Muscle layer of duodenum (tissue), 2 donors: ENCODE measurements at regions not wholly inside any gene's neighbourhood (a gene's known extent, or its start where the extent isn't known, plus 50 kb on each side); places are given as distances from the start of the nearest gene placed in this dataset.

Experiments used
- H3K27ac ChIP-seq: one replicate; pipeline ENCODE4 v1.7.0; 2013; ENCODE audit warnings: mild to moderate bottlenecking, low read length
- H3K27me3 ChIP-seq: one replicate; pipeline ENCODE4 v1.7.0; 2013; ENCODE audit warnings: low read depth, mild to moderate bottlenecking, control low read depth, low read length
- H3K36me3 ChIP-seq, 2 donors: one replicate each; pipeline ENCODE4 v1.7.0; 2013; ENCODE audit warnings: low read length in 2 of 2, control low read depth in 1 of 2, mild to moderate bottlenecking in 1 of 2; ENCODE audit not compliant: insufficient read depth in 2 of 2, control insufficient read depth in 1 of 2
- H3K4me1 ChIP-seq, 2 donors: one replicate each; pipeline ENCODE4 v1.7.0; 2013; ENCODE audit warnings: low read length in 2 of 2, mild to moderate bottlenecking in 2 of 2, control low read depth in 1 of 2, moderate library complexity in 1 of 2; ENCODE audit not compliant: insufficient read depth in 2 of 2, control insufficient read depth in 1 of 2
- H3K4me3 ChIP-seq, 2 donors: one replicate each; pipeline ENCODE4 v1.7.0; 2013; ENCODE audit warnings: low read length in 2 of 2, low read depth in 1 of 2, mild to moderate bottlenecking in 1 of 2
- H3K9me3 ChIP-seq, 2 donors: one replicate each; pipeline ENCODE4 v1.7.0; 2013; ENCODE audit warnings: low read length in 2 of 2, control low read depth in 1 of 2, mild to moderate bottlenecking in 1 of 2; ENCODE audit not compliant: control insufficient read depth in 1 of 2
- donor health status: healthy.

GRCh38 chr18:76750917-76751890, 71.2 kb upstream of the ZNF236 start:
- Histone ChIP-seq H3K4me1 (no peaks in the 10 kb centered on the region), H3K36me3 (no peaks in the 10 kb centered on the region), H3K9me3 (peaks cover 3 to 9% of the 10 kb centered on the region in 2 donors), H3K4me3 (no peak overlapping the region), H3K27ac (no peak overlapping the region), H3K27me3 (no peaks in the 10 kb centered on the region)

GRCh38 chr18:76750269-76750668, 72.1 kb upstream of the ZNF236 start:
- H3K36me3 ChIP-seq, result no peaks in the 10 kb centered on the region
- H3K9me3 ChIP-seq, result peaks cover 3 to 9% of the 10 kb centered on the region in 2 donors
- no peaks in the 10 kb centered on the region for H3K4me1 ChIP-seq
- no peak overlapping the region for H3K27ac ChIP-seq
- no peaks in the 10 kb centered on the region for H3K27me3 ChIP-seq
- no peak overlapping the region for H3K4me3 ChIP-seq

GRCh38 chr18:76747676-76748075, 74.7 kb upstream of the ZNF236 start:
- peaks cover 3 to 9% of the 10 kb centered on the region in 2 donors for H3K9me3 ChIP-seq
- no peaks in the 10 kb centered on the region for H3K4me1 ChIP-seq
- no peaks in the 10 kb centered on the region for H3K36me3 ChIP-seq
- no peak overlapping the region for H3K4me3 ChIP-seq
- no peaks in the 10 kb centered on the region for H3K27me3 ChIP-seq
- no peak overlapping the region for H3K27ac ChIP-seq

GRCh38 chr18:76741346-76741745, 81.0 kb upstream of the ZNF236 start:
- no peak overlapping the region for H3K4me3 ChIP-seq
- H3K9me3 ChIP-seq, result no peaks in the 10 kb centered on the region
- H3K27me3 ChIP-seq, result no peaks in the 10 kb centered on the region
- H3K4me1 ChIP-seq, result no peaks in the 10 kb centered on the region
- no peak overlapping the region for H3K27ac ChIP-seq
- no peaks in the 10 kb centered on the region for H3K36me3 ChIP-seq

- no peaks in the 10 kb centered on the region for H3K9me3 ChIP-seq
- H3K4me1 ChIP-seq, result no peaks in the 10 kb centered on the region
- no peaks in the 10 kb centered on the region for H3K36me3 ChIP-seq
- H3K27me3 ChIP-seq, result no peaks in the 10 kb centered on the region
- H3K27ac ChIP-seq, result no peak overlapping the region
- no peak overlapping the region for H3K4me3 ChIP-seq
Measured at GRCh38 chr18:76736309-76736708, 86.0 kb upstream of the ZNF236 start.

- Histone ChIP-seq H3K36me3 (no peaks in the 10 kb centered on the region), H3K27me3 (no peaks in the 10 kb centered on the region), H3K27ac (no peak overlapping the region), H3K9me3 (peaks cover 0 to 3% of the 10 kb centered on the region in 2 donors), H3K4me1 (no peaks in the 10 kb centered on the region), H3K4me3 (no peak overlapping the region)
Measured at GRCh38 chr18:76730901-76731300, 91.5 kb upstream of the ZNF236 start.

GRCh38 chr18:76727589-76727988, 94.8 kb upstream of the ZNF236 start:
- Histone ChIP-seq H3K36me3 (no peaks in the 10 kb centered on the region), H3K4me3 (no peak overlapping the region), H3K27ac (no peak overlapping the region), H3K27me3 (no peaks in the 10 kb centered on the region), H3K9me3 (peaks cover 0 to 3% of the 10 kb centered on the region in 2 donors), H3K4me1 (no peaks in the 10 kb centered on the region)

- Histone ChIP-seq H3K9me3 (peaks cover 0 to 3% of the 10 kb centered on the region in 2 donors), H3K36me3 (no peaks in the 10 kb centered on the region), H3K4me1 (no peaks in the 10 kb centered on the region), H3K27ac (no peak overlapping the region), H3K27me3 (no peaks in the 10 kb centered on the region), H3K4me3 (no peak overlapping the region)
Measured at GRCh38 chr18:76725445-76725844, 96.9 kb upstream of the ZNF236 start.

- Histone ChIP-seq H3K9me3 (no peaks in the 10 kb centered on the region), H3K36me3 (no peaks in the 10 kb centered on the region), H3K4me1 (no peaks in the 10 kb centered on the region), H3K27ac (no peak overlapping the region), H3K27me3 (no peaks in the 10 kb centered on the region), H3K4me3 (no peak overlapping the region)
Measured at GRCh38 chr18:76722224-76723061, 99.9 kb upstream of the ZNF236 start.

GRCh38 chr18:76721207-76721996, 101.0 kb upstream of the ZNF236 start:
- H3K4me3 ChIP-seq, result no peak overlapping the region
- H3K27ac ChIP-seq, result no peak overlapping the region
- H3K36me3 ChIP-seq, result no peaks in the 10 kb centered on the region
- no peaks in the 10 kb centered on the region for H3K27me3 ChIP-seq
- no peaks in the 10 kb centered on the region for H3K9me3 ChIP-seq
- H3K4me1 ChIP-seq, result no peaks in the 10 kb centered on the region

GRCh38 chr18:76720683-76721082, 101.7 kb upstream of the ZNF236 start:
- no peak overlapping the region for H3K27ac ChIP-seq
- no peaks in the 10 kb centered on the region for H3K9me3 ChIP-seq
- H3K4me3 ChIP-seq, result no peak overlapping the region
- no peaks in the 10 kb centered on the region for H3K27me3 ChIP-seq
- no peaks in the 10 kb centered on the region for H3K4me1 ChIP-seq
- H3K36me3 ChIP-seq, result no peaks in the 10 kb centered on the region
